Testis (tissue), 2 donors: ENCODE measurements at regions not wholly inside any gene's neighbourhood (a gene's known extent, or its start where the extent isn't known, plus 50 kb on each side); places are given as distances from the start of the nearest gene placed in this dataset.

Experiments
- POLR2A ChIP-seq: fragments of 450-650 bp; IDR thresholded peaks from one replicate; pipeline ENCODE4 v1.6.1; 2017; ENCODE audit warnings: antibody characterized with exemption, mild to moderate bottlenecking, moderate library complexity
- TF ChIP-seq, protein P1 (sequence below), 3 experiments: fragments of 450-650 bp in 2 of 3; fragments of 200-600 bp in 1 of 3; sonication (generic) in 1 of 3; IDR thresholded peaks; one replicate each; pipeline ENCODE4 v1.5.1; 2016 to 2019; ENCODE audit warnings: antibody characterized with exemption in 3 of 3, mild to moderate bottlenecking in 2 of 3, moderate library complexity in 1 of 3

GRCh38 chr4:27568236-27568951 lies 707.8 kb downstream of the STIM2 start:
- TF ChIP-seq, protein P1, sequence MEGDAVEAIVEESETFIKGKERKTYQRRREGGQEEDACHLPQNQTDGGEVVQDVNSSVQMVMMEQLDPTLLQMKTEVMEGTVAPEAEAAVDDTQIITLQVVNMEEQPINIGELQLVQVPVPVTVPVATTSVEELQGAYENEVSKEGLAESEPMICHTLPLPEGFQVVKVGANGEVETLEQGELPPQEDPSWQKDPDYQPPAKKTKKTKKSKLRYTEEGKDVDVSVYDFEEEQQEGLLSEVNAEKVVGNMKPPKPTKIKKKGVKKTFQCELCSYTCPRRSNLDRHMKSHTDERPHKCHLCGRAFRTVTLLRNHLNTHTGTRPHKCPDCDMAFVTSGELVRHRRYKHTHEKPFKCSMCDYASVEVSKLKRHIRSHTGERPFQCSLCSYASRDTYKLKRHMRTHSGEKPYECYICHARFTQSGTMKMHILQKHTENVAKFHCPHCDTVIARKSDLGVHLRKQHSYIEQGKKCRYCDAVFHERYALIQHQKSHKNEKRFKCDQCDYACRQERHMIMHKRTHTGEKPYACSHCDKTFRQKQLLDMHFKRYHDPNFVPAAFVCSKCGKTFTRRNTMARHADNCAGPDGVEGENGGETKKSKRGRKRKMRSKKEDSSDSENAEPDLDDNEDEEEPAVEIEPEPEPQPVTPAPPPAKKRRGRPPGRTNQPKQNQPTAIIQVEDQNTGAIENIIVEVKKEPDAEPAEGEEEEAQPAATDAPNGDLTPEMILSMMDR (IDR thresholded peaks at IDR 0.05) = no peak
- TF ChIP-seq POLR2A = no peak
